HG02852 (cell line): ENCODE measurements at regions not wholly inside any gene's neighbourhood (a gene's known extent, or its start where the extent isn't known, plus 50 kb on each side); places are given as distances from the start of the nearest gene placed in this dataset.
"Not testable (repeated sequence)": the region's sequence is repeated elsewhere in the genome, so short reads cannot be mapped to it uniquely, and the experiment has no call there.

Experiments used
- ATAC-seq: cut with Tn5 transposase; IDR thresholded peaks from one replicate; pipeline ENCODE4 v1.9.1; 2021; ENCODE audit warnings: mild to moderate bottlenecking, moderate library complexity; ENCODE audit not compliant: unreplicated experiment

- ATAC-seq = no peak
These were observed 102.6 kb upstream of the TLE4 start for GRCh38 chr9:79469164-79469563.

DNA sequence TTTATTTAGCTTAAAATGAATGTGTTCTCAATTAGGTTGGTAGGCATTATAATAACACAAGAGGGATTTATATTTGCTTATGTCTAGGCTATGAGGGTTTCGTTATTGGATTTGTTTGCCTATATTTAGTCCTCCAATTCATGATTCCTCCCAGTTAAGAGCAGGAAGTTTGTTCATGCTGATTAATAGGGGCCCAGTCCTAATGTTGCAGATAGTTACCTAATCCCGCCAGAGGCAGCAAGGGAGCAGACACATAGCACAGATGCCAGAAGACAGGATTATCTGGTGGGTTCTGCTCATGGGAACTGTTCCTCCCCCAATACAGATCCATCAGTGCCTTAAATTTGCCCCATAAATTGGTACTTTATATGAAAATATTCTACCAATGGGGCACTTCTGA is 100.8 kb upstream of the TLE4 start:
- no peak for ATAC-seq

GRCh38 chr9:79471580-79472543 is 99.9 kb upstream of the TLE4 start:
- no peak for ATAC-seq

GRCh38 chr9:79473704-79474103 is 98.1 kb upstream of the TLE4 start:
- no peak for ATAC-seq

- ATAC-seq = no peak
These were observed 94.4 kb upstream of the TLE4 start for GRCh38 chr9:79477241-79477840.

DNA sequence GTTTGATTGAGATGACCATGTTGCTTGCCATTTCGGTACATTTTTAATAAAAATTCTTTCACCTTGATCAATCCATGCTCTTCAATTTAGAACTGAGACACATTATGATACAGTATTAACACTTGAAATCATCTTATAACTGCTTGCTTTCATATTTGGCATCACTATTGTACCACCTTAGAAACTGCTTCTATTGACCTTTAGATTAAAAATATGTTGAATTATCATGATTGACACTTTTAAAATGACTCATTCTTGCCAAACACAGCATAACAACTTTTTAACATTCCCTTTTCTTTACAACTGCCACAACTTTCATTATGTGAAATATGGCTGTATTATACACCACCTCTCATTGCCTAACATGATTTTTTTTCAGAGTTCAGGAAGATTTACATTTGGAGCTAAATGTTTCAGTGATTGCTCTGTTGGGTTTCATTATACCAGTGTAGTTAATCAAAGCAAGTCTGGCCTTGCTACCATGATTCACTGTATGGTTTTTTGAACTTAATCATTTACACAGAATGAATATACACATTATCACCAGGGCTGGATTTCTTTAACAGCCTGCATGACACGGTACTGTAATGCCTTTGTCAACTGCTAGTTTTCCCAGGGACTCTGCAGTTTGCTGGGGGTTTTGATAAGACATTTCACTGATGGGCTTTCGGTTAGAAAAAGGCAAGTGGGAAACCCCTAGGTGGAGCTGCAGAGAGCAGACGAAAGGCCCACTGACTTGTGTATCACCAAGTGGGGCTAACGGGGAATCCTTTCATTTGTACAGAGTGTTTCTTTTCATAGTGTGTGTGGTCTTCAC is 93.6 kb upstream of the TLE4 start:
- peak; percentile 82 for ATAC-seq

- no peak for ATAC-seq
These were observed 91.1 kb upstream of the TLE4 start for GRCh38 chr9:79480639-79481038.

DNA sequence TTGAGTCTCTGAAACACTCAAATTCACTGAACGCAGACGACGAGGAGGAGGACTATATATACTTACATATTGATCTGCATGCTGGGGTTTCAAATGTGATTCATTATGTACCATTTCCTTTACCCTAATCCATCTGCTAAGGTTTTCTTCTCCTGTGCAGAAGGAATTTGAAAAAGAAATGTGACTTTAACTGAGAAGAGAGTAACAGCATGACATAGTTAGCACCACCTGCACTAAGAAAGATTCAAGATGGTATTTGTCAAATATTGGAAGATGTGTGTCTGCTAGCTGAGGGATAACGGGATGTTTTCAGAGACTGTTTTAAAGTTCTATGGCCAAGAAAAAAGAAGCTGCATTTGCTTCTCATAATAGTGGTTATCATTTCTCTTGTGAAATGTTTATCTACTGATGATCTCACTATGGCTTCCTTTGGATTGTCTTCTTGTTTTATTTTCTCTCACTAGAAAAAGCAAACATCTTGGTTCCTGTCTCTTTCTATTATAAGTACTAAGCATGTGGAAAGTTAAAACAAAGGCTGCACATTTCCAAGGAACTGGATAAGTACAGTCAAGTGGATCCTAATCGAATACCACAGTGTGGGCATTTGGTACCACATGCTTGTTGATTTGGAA is 89.8 kb upstream of the TLE4 start:
- no peak for ATAC-seq

GRCh38 chr9:79485258-79485657 is 86.5 kb upstream of the TLE4 start:
- no peak for ATAC-seq

GRCh38 chr9:79489261-79490000 is 82.3 kb upstream of the TLE4 start:
- no peak for ATAC-seq

DNA sequence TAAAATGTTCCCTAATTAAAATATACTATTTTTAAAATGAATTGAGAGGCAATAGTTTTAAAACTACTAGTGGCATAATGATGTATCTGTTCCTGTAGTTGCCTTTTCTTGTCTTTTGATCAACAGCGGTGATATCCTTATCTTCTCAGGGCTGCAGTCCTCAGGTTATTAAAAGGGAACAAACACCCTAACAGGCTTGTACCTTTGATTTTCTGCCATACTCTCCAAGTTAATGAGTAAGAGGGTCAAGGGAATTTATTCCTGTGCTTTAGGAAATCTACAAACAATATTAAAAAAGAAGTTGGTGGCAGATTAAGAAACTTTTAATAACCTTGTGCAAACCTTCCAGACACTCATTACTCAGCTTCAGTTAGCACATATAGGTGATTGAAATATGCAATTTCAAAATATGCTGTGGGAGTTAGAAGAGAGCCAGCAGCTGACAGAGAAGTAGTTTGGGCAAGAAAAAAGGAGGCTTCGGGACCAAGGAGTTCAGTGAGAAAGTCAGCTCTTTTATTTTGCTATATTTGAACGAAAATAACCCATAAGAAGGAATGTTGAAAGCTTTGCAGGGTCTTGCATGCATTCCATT is 81.0 kb upstream of the TLE4 start:
- ATAC-seq = no peak

DNA sequence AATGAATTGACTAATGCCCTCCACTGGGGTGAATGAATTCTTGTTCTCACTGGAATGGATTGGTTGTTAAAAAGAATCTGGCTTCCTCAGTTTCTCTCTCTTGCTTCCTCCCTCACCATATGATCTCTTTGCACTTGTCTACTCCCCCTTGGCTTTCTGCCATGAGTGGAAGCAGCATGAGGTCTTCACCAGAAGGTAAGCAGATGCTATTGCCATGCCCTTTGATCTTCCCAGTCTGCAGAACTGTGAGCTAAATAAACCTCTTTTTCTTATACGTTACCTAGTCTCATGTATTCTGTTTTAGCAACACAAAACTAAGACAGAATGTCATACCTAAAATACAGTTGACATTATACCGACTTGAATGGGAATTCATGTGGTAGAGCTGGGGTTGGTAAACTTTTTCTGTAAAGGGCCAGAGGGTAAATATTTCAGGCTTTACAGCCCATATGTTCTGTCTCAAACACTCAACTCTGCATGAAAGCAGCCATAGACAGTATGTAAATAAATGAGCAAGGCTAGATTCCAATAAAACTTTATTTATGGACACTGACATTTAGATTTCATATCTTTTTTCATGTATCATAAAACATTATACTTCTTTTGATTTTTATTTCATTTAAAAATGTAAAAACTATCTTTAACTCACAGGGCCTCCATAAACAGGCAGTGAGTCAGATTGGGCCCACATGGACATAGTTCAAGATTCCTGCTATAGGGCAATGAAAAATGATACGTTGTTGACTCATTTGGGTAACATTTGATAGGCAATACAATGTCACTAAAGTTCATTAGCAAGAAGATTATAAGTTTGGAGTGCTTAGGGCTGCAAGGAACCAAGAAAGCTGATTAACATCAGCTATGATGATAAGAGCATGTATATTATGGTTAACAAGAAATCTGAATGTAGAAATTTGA is 79.4 kb upstream of the TLE4 start:
- no peak for ATAC-seq

GRCh38 chr9:79500196-79500864 is 71.4 kb upstream of the TLE4 start:
- ATAC-seq = not testable (repeated sequence)

DNA sequence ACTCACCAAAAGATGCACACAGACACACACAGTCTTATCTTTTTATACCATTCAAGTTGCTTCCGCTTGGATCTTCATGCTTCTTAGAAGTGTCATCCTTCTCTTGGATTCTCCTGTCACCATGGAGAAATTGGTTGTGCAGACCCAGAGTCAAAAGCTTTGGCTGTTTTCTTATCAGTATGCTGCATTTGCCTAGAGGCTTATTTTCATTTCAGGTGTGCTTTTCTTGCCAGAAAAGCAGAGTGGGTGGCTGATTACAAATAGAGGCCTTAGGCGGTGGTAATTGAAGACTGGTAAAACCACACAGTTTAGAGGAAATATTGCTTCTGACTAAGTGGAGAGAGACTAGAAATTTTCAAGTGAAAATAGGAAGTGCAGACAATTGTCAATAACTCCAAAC is 70.2 kb upstream of the TLE4 start:
- ATAC-seq = no peak

GRCh38 chr9:79507801-79508200 is 64.0 kb upstream of the TLE4 start:
- no peak for ATAC-seq

DNA sequence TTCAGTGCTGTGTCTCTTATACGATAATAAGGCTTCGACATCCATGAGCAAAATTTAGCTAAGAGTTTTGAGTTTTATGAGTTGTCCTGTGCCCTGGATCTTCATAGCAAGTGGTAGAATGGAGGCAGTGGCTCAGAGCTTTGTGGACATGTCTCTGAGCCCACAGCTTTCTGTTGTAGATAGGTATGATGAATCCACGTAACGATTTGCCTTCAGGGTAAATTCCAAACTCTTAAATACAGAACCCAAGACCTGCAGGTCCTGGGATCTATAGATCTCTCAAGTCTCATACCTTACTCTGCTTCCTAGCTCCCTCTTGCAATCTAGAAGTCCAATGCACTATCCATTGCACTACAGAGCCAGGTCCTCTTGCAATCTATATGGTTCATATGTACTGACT is 59.5 kb upstream of the TLE4 start:
- ATAC-seq = no peak
